SK-N-SH treated with all-trans-retinoic acid at 6 μM for 48 hours (cell line): ENCODE measurements at regions not wholly inside any gene's neighbourhood (a gene's known extent, or its start where the extent isn't known, plus 50 kb on each side); places are given as distances from the start of the nearest gene placed in this dataset.

Experiments
- ARNTL ChIP-seq: fragments of 450-650 bp; formaldehyde crosslinking; IDR thresholded peaks from 2 replicates; pipeline ENCODE4 v1.5.0; 2020; ENCODE audit warnings: low read depth, mild to moderate bottlenecking, moderate library complexity, borderline replicate concordance
- CSRNP3 ChIP-seq: fragments of 250-450 bp; sonication (Bioruptor Pico); IDR thresholded peaks from 2 replicates; pipeline ENCODE4 v1.5.1; 2021; ENCODE audit warnings: mild to moderate bottlenecking, moderate library complexity
- GLIS3 ChIP-seq: fragments of 250-450 bp; sonication (Bioruptor Pico); IDR thresholded peaks from 2 replicates; pipeline ENCODE4 v1.5.0; 2020; ENCODE audit warnings: mild to moderate bottlenecking, moderate library complexity
- OSR1 ChIP-seq: fragments of 250-450 bp; sonication (Bioruptor Pico); IDR thresholded peaks from 2 replicates; pipeline ENCODE4 v1.8.0; 2022; ENCODE audit warnings: moderate library complexity, mild to moderate bottlenecking, inconsistent platforms
- PATZ1 ChIP-seq: fragments of 250-450 bp; sonication (Bioruptor Pico); IDR thresholded peaks from 2 replicates; pipeline ENCODE4 v1.8.0; 2020; ENCODE audit warnings: mild to moderate bottlenecking, moderate library complexity, borderline replicate concordance
- PPARA ChIP-seq: fragments of 250-450 bp; sonication (Bioruptor Pico); IDR thresholded peaks from 2 replicates; pipeline ENCODE4 v1.5.0; 2020; ENCODE audit warnings: mild to moderate bottlenecking, borderline replicate concordance
- ZFP30 ChIP-seq: fragments of 450-650 bp; formaldehyde crosslinking; IDR thresholded peaks from 2 replicates; pipeline ENCODE4 v1.5.0; 2022; ENCODE audit warnings: mild to moderate bottlenecking, moderate library complexity
- ZNF565 ChIP-seq: fragments of 450-650 bp; formaldehyde crosslinking; conservative IDR thresholded peaks from 2 replicates; pipeline ENCODE4 v1.5.0; 2020; ENCODE audit warnings: low read depth, mild to moderate bottlenecking, moderate library complexity
- ZNF70 ChIP-seq: fragments of 450-650 bp; formaldehyde crosslinking; IDR thresholded peaks from 2 replicates; pipeline ENCODE4 v1.5.0; 2020; ENCODE audit warnings: mild to moderate bottlenecking, moderate library complexity

GRCh38 chr17:70271672-70272071, 102.3 kb downstream of the KCNJ2 start:
- TF ChIP-seq ZNF565 (CRISPR knock-in tag) (no peak), OSR1 (CRISPR knock-in tag) (no peak), GLIS3 (no peak), CSRNP3 (no peak), PATZ1 (CRISPR knock-in tag) (no peak), PPARA (CRISPR knock-in tag) (no peak), ZFP30 (no peak), ZNF70 (no peak), ARNTL (CRISPR knock-in tag) (no peak)
